GM12891 (cell line): ENCODE measurements at regions not wholly inside any gene's neighbourhood (a gene's known extent, or its start where the extent isn't known, plus 50 kb on each side); places are given as distances from the start of the nearest gene placed in this dataset.

Experiments
- PAX5 ChIP-seq: IDR thresholded peaks from 2 replicates; pipeline ENCODE4 v1.6.1; 2011; ENCODE audit warnings: low read length, moderate library complexity, mild to moderate bottlenecking; ENCODE audit not compliant: insufficient read depth, severe bottlenecking
- POLR2A ChIP-seq: IDR thresholded peaks from 2 replicates; pipeline ENCODE4 v1.6.1; 2011; ENCODE audit warnings: low read depth, low read length, control low read depth
- POLR2AphosphoS5 ChIP-seq: IDR thresholded peaks from 2 replicates; pipeline ENCODE4 v1.6.1; 2011; ENCODE audit warnings: low read depth, low read length, control low read depth
- POU2F2 ChIP-seq: IDR thresholded peaks from 2 replicates; pipeline ENCODE4 v1.6.1; 2011; ENCODE audit warnings: low read depth, mild to moderate bottlenecking, control low read depth, low read length, moderate library complexity
- SPI1 ChIP-seq: IDR thresholded peaks from 2 replicates; pipeline ENCODE4 v1.6.1; 2011; ENCODE audit warnings: low read depth, low read length, control low read depth
- TAF1 ChIP-seq: IDR thresholded peaks from 2 replicates; pipeline ENCODE4 v1.6.1; 2011; ENCODE audit warnings: low read depth, low read length, control low read depth

GRCh38 chr4:33116871-33117270 lies 2396.7 kb downstream of the PCDH7 start:
- TF ChIP-seq POLR2A (no peak), TAF1 (no peak), PAX5 (no peak), POLR2AphosphoS5 (no peak), SPI1 (no peak), POU2F2 (no peak)
